HG02938 (cell line): ENCODE measurements at regions not wholly inside any gene's neighbourhood (a gene's known extent, or its start where the extent isn't known, plus 50 kb on each side); places are given as distances from the start of the nearest gene placed in this dataset.

Experiments
- ATAC-seq: cut with Tn5 transposase; IDR thresholded peaks from one replicate; pipeline ENCODE4 v1.9.1; 2021; ENCODE audit warnings: mild to moderate bottlenecking, moderate library complexity; ENCODE audit not compliant: unreplicated experiment

DNA sequence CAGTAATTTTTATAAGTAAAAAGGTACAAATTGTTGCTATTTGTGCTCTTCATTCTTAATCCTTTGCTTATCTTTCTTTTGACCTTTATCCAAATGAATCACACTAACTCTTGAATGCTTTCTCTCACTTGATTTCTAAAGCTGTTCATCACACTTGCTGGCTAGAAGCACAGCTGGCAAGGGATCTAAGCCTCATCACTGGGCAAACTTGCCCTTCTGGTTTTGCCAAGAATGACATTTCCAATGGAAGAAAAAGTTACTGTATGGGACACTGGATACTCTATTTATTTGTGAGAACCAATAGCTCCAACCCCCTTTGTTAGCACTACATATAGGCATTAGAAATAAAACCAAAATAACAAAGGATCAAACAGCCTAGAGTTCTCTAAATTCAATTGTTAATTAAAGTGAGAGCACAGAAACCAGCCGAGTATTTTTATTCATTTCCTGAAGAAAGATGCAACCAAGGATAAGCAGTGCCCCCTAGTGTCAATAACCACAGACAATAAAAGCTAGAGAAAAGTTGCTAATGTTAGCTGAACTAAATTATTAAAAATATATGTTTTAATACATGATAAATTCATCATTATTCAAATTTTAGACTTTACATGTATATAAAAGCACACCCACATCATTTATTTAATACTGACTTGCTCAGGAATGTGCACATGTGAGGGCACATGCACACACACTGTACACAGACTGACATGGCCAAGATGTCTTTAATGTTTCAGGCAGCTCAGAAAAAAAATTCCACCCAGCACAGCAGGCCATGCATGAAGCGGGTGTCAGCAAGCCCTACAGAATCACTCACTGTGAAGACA, 59.8 kb upstream of the POU5F2 start:
- peak; percentile 65 for ATAC-seq

DNA sequence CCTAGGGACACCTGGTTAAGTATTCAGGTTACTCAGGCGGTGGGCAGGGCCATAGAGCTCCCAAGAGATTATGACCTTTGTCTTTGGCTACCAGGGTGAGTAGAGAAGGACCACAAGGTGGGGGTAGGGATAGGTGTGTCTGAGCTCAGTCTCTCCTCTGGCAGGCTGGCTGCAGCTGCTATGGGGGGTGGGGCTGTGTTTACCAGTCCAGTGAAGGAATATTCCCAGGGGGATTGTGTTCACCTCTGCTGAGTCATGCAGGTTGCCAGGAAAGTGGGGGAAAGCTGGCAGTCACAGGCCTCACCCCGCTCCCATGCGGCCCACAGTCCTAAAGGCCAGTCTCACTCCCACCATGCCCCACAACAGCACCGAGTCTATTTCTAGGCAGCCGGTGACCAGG, 53.6 kb upstream of the POU5F2 start:
- ATAC-seq = no peak

DNA sequence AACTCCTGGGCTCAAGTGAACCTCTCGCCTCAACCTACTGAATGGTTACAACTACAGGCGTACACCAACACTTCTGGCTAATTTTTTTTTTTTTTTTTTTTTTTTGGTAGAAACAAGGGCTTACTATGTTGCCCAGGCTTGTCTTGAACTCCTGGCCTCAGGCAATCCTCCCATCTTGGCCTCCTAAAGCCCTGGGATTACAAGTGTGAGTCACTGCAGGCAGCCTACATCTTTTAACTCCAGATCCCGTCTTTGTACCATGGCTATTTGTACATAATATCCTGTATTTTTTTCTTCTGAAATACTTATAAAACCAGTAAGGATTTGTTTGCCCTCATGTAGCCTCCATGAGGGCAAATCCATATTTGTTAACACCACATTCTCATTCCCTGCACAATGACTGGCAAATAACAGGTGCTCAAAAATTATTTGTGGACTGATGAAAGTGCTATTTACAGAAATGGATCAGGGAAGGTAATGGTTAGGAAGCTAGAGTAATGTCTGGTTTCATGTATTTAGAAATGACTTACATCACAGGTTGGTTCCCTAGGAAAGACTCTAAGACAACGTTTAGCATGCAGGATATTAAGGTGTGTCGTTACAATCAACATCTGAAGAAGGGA, 51.9 kb upstream of the POU5F2 start:
- no peak for ATAC-seq

DNA sequence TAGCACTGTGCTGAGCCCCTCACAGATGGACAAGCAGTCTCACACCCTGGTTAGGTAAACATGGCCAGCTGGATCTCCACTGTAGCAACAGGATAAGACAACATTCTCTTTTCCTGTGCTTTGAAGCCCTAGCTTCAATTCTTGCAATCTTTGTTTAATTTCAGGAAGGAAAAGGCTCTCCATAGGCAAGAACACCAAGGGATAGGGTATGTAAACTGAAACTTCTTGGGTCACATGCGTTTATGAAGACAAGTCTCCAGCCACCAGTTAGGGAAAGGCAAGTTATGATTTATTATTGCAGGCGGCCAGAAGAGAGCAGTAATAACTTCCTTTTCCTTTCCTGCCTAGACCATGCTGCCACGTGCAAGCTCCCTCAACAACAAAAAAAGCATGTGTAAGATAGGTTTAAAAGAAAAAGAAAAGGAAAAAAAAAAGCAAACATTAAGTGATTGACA, 50.1 kb upstream of the POU5F2 start:
- ATAC-seq = no peak
